ENCODE measurements at regions not wholly inside any gene's neighbourhood (a gene's known extent, or its start where the extent isn't known, plus 50 kb on each side); places are given as distances from the start of the nearest gene placed in this dataset.

GRCh38 chr9:118618849-118619248, 750.4 kb downstream of the BRINP1 start:
- CTCF ChIA-PET: no interaction called here
- no peak for DNase-seq
- Mint-ChIP-seq H3K4me1 (ENCODE audit: low read depth) (no peaks in the 10 kb centered on the region), H3K9me3 (peaks cover 1% of the 10 kb centered on the region), H3K27me3 (ENCODE audit: low read depth) (no peaks in the 10 kb centered on the region), H3K4me3 (no peak overlapping the region), H3K36me3 (ENCODE audit: low read depth) (no peaks in the 10 kb centered on the region), H3K27ac (no peak overlapping the region)
- intact Hi-C loops (cut with micrococcal nuclease): no loop called here

- CTCF ChIA-PET: no interaction called here
- intact Hi-C loops (cut with micrococcal nuclease): no loop called here
- H3K4me1 Mint-ChIP-seq (ENCODE audit: low read depth): no peaks in the 10 kb centered on the region
Observed at GRCh38 chr9:118624608-118625007, 744.6 kb downstream of the BRINP1 start.

GRCh38 chr9:118630079-118630478, 739.2 kb downstream of the BRINP1 start:
- intact Hi-C loops (cut with micrococcal nuclease): no loop called here
- H3K9me3 Mint-ChIP-seq: peaks cover 12% of the 10 kb centered on the region

More at GRCh38 chr9:118624608-118625007, 744.6 kb downstream of the BRINP1 start:
- Mint-ChIP-seq H3K36me3 (ENCODE audit: low read depth) (no peaks in the 10 kb centered on the region), H3K4me3 (no peak overlapping the region), H3K27me3 (ENCODE audit: low read depth) (no peaks in the 10 kb centered on the region), H3K27ac (no peak overlapping the region), H3K9me3 (peaks cover 4% of the 10 kb centered on the region)
- DNase-seq: no peak

GRCh38 chr9:118630931-118631595, 738.2 kb downstream of the BRINP1 start:
- Mint-ChIP-seq H3K27ac (no peak overlapping the region), H3K4me3 (no peak overlapping the region), H3K4me1 (ENCODE audit: low read depth) (no peaks in the 10 kb centered on the region), H3K9me3 (peaks cover 9% of the 10 kb centered on the region), H3K27me3 (ENCODE audit: low read depth) (no peaks in the 10 kb centered on the region), H3K36me3 (ENCODE audit: low read depth) (no peaks in the 10 kb centered on the region)
- no peak for DNase-seq
- intact Hi-C loops (cut with micrococcal nuclease): no loop called here
- CTCF ChIA-PET: no interaction called here

More at GRCh38 chr9:118630079-118630478, 739.2 kb downstream of the BRINP1 start:
- no peak for DNase-seq
- no peak overlapping the region for H3K4me3 Mint-ChIP-seq
- H3K36me3 Mint-ChIP-seq (ENCODE audit: low read depth): no peaks in the 10 kb centered on the region
- no peaks in the 10 kb centered on the region for H3K27me3 Mint-ChIP-seq (ENCODE audit: low read depth)
- H3K4me1 Mint-ChIP-seq (ENCODE audit: low read depth): no peaks in the 10 kb centered on the region
- CTCF ChIA-PET: no interaction called here
- no peak overlapping the region for H3K27ac Mint-ChIP-seq

GRCh38 chr9:118631956-118632355, 737.3 kb downstream of the BRINP1 start:
- DNase-seq: no peak
- intact Hi-C loops (cut with micrococcal nuclease): no loop called here
- Mint-ChIP-seq H3K36me3 (ENCODE audit: low read depth) (no peaks in the 10 kb centered on the region), H3K4me1 (ENCODE audit: low read depth) (no peaks in the 10 kb centered on the region), H3K4me3 (no peak overlapping the region), H3K27ac (no peak overlapping the region), H3K9me3 (peaks cover 9% of the 10 kb centered on the region), H3K27me3 (ENCODE audit: low read depth) (no peaks in the 10 kb centered on the region)
- CTCF ChIA-PET: no interaction called here

GRCh38 chr9:118635416-118635815, 733.8 kb downstream of the BRINP1 start:
- CTCF ChIA-PET: no interaction called here
- Mint-ChIP-seq H3K9me3 (peaks cover 21% of the 10 kb centered on the region), H3K27ac (no peak overlapping the region), H3K4me1 (ENCODE audit: low read depth) (no peaks in the 10 kb centered on the region), H3K27me3 (ENCODE audit: low read depth) (no peaks in the 10 kb centered on the region), H3K36me3 (ENCODE audit: low read depth) (no peaks in the 10 kb centered on the region), H3K4me3 (no peak overlapping the region)
- intact Hi-C loops (cut with micrococcal nuclease): no loop called here
- no peak for DNase-seq

- DNase-seq: no peak
- CTCF ChIA-PET: no interaction called here
- no peak overlapping the region for H3K27ac Mint-ChIP-seq
- H3K4me3 Mint-ChIP-seq: no peak overlapping the region
- intact Hi-C loops (cut with micrococcal nuclease): no loop called here
- no peaks in the 10 kb centered on the region for H3K27me3 Mint-ChIP-seq (ENCODE audit: low read depth)
- peaks cover 22% of the 10 kb centered on the region for H3K9me3 Mint-ChIP-seq
- no peaks in the 10 kb centered on the region for H3K36me3 Mint-ChIP-seq (ENCODE audit: low read depth)
- H3K4me1 Mint-ChIP-seq (ENCODE audit: low read depth): no peaks in the 10 kb centered on the region
Observed at GRCh38 chr9:118637681-118638080, 731.6 kb downstream of the BRINP1 start.

- CTCF ChIA-PET: no interaction called here
- no peak overlapping the region for H3K27ac Mint-ChIP-seq
Observed at GRCh38 chr9:118640836-118641560, 728.2 kb downstream of the BRINP1 start.

GRCh38 chr9:118643118-118643517, 726.1 kb downstream of the BRINP1 start:
- intact Hi-C loops (cut with micrococcal nuclease): no loop called here
- H3K36me3 Mint-ChIP-seq (ENCODE audit: low read depth): no peaks in the 10 kb centered on the region
- no peaks in the 10 kb centered on the region for H3K27me3 Mint-ChIP-seq (ENCODE audit: low read depth)
- no peaks in the 10 kb centered on the region for H3K4me1 Mint-ChIP-seq (ENCODE audit: low read depth)
- H3K27ac Mint-ChIP-seq: no peak overlapping the region
- CTCF ChIA-PET: no interaction called here
- peaks cover 19% of the 10 kb centered on the region for H3K9me3 Mint-ChIP-seq
- H3K4me3 Mint-ChIP-seq: no peak overlapping the region
- no peak for DNase-seq

More at GRCh38 chr9:118640836-118641560, 728.2 kb downstream of the BRINP1 start:
- Mint-ChIP-seq H3K9me3 (peaks cover 20% of the 10 kb centered on the region), H3K4me3 (no peak overlapping the region), H3K36me3 (ENCODE audit: low read depth) (no peaks in the 10 kb centered on the region), H3K4me1 (ENCODE audit: low read depth) (no peaks in the 10 kb centered on the region), H3K27me3 (ENCODE audit: low read depth) (no peaks in the 10 kb centered on the region)
- intact Hi-C loops (cut with micrococcal nuclease): no loop called here
- DNase-seq: no peak

GRCh38 chr9:118644066-118644465, 725.2 kb downstream of the BRINP1 start:
- H3K36me3 Mint-ChIP-seq (ENCODE audit: low read depth): no peaks in the 10 kb centered on the region
- H3K27ac Mint-ChIP-seq: no peak overlapping the region
- no peak for DNase-seq
- intact Hi-C loops (cut with micrococcal nuclease): no loop called here
- no peaks in the 10 kb centered on the region for H3K27me3 Mint-ChIP-seq (ENCODE audit: low read depth)
- no peaks in the 10 kb centered on the region for H3K4me1 Mint-ChIP-seq (ENCODE audit: low read depth)
- H3K9me3 Mint-ChIP-seq: peaks cover 14% of the 10 kb centered on the region
- no peak overlapping the region for H3K4me3 Mint-ChIP-seq
- CTCF ChIA-PET: no interaction called here

GRCh38 chr9:118647331-118647730, 721.9 kb downstream of the BRINP1 start:
- peaks cover 10% of the 10 kb centered on the region for H3K9me3 Mint-ChIP-seq
- no peaks in the 10 kb centered on the region for H3K4me1 Mint-ChIP-seq (ENCODE audit: low read depth)
- no peaks in the 10 kb centered on the region for H3K27me3 Mint-ChIP-seq (ENCODE audit: low read depth)
- no peak overlapping the region for H3K4me3 Mint-ChIP-seq
- no peak for DNase-seq
- CTCF ChIA-PET: no interaction called here
- no peaks in the 10 kb centered on the region for H3K36me3 Mint-ChIP-seq (ENCODE audit: low read depth)
- intact Hi-C loops (cut with micrococcal nuclease): no loop called here
- no peak overlapping the region for H3K27ac Mint-ChIP-seq

- H3K27me3 Mint-ChIP-seq (ENCODE audit: low read depth): no peaks in the 10 kb centered on the region
- DNase-seq: no peak
- CTCF ChIA-PET: no interaction called here
- intact Hi-C loops (cut with micrococcal nuclease): no loop called here
- H3K9me3 Mint-ChIP-seq: peaks cover 9% of the 10 kb centered on the region
- H3K4me3 Mint-ChIP-seq: no peak overlapping the region
- no peak overlapping the region for H3K27ac Mint-ChIP-seq
- H3K36me3 Mint-ChIP-seq (ENCODE audit: low read depth): no peaks in the 10 kb centered on the region
- H3K4me1 Mint-ChIP-seq (ENCODE audit: low read depth): no peaks in the 10 kb centered on the region
Observed at GRCh38 chr9:118650417-118650816, 718.8 kb downstream of the BRINP1 start.

GRCh38 chr9:118651511-118651910, 717.7 kb downstream of the BRINP1 start:
- CTCF ChIA-PET: no interaction called here
- peaks cover 8% of the 10 kb centered on the region for H3K9me3 Mint-ChIP-seq
- intact Hi-C loops (cut with micrococcal nuclease): no loop called here
- DNase-seq: no peak
- H3K4me3 Mint-ChIP-seq: no peak overlapping the region
- no peaks in the 10 kb centered on the region for H3K27me3 Mint-ChIP-seq (ENCODE audit: low read depth)
- no peaks in the 10 kb centered on the region for H3K4me1 Mint-ChIP-seq (ENCODE audit: low read depth)
- H3K36me3 Mint-ChIP-seq (ENCODE audit: low read depth): no peaks in the 10 kb centered on the region
- H3K27ac Mint-ChIP-seq: no peak overlapping the region

All from activated naive CD4-positive, alpha-beta T cell treated with anti-CD3 and anti-CD28 coated beads for 36 hours (primary cell).